T-helper 9 cell (primary cell): ENCODE measurements at regions not wholly inside any gene's neighbourhood (a gene's known extent, or its start where the extent isn't known, plus 50 kb on each side); places are given as distances from the start of the nearest gene placed in this dataset.

Source experiments
- DNase-seq: peaks from one replicate; pipeline ENCODE4 v3.0.0-alpha.2; 2020

DNA sequence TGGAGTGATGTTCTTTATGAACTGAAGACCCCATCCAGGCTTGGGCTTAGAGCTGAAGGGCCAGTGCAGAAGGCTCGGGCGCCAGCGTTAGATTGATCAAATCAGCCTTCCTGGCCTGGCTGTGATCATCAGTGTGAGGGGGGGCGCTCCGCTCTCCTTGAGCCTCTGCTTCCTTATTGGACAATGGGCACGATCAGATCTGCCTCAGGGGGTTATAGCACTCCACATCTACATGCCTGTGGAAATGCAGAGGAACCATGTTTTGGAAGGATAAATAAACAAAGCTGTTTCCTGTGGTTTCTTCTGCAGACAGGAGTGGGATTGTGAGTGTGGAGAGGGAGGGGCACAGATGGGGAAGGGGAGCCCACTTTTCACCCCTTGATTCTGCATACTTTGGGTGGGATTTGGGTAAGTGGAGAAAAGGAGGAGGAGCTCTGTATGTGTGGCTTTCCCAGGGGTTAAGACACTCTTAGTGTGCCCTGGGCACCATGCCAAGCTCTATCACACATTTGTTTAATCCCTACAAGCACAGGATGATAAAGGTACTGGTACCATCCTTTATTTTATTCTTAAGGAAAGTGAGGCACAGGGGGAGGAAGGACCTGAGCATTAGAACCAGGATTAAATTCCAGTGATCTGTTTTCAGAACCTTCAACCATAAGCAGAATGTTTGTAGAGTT, 150.5 kb downstream of the EN1 start:
- no peak for DNase-seq

GRCh38 chr2:118693287-118693822, 154.1 kb downstream of the EN1 start:
- no peak for DNase-seq

DNA sequence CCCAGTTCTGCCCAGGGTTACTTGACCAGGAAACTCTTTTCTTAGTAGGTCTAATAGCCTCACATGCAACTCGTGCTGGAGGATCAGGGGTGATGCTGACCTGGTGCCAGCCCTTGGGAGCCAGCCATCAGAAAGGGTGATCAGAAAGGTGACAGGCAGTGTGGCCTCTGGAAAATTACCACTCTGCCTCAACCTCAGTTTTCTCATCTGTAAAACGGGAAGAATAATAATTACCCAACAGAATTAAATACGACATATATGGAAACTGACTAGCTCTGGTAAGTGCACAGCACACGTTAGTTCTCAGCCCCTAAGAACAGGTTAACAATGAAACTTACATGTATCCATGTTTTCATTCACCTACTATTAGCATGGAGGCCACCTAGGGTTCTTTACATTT, 157.6 kb downstream of the EN1 start:
- no peak for DNase-seq

DNA sequence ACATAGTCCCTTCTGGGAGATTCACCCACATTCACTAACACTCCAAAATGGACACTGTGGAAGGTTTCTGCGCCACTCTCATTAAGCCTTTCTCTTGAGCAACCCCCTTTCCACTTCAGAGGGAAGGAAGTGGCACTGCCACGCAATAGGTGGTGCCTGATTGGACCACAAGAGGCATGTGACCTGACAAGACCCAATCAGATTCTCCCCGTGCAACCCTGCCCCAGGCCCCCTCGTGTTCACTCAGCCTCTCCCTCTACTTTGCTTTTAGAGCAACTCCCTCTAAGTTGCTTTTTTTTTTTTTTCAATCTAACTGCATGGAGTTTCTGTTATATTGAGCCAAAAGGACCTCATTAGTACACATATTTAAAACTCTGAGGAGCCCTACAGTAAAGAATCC, 158.0 kb downstream of the EN1 start:
- no peak for DNase-seq

GRCh38 chr2:118689033-118689432, 158.4 kb downstream of the EN1 start:
- DNase-seq = no peak

DNA sequence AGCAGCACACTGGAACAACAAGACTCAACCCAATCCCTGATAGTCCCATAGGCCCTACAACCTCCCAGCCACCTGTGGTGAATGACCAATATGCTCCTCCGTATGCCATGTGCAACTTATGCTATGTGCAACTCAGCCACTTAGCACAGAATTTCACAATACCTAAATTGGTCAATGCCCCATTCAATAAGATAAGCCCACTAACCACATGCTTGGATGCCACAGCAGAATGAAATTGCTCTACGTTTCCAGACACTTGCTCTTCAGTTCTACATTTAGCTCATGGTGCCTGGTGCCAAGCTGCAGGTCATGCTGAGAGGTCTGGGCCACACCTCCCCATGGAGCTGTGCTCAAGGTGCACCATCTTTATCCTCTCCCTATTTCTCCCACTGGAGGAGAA, 159.8 kb downstream of the EN1 start:
- no peak for DNase-seq

DNA sequence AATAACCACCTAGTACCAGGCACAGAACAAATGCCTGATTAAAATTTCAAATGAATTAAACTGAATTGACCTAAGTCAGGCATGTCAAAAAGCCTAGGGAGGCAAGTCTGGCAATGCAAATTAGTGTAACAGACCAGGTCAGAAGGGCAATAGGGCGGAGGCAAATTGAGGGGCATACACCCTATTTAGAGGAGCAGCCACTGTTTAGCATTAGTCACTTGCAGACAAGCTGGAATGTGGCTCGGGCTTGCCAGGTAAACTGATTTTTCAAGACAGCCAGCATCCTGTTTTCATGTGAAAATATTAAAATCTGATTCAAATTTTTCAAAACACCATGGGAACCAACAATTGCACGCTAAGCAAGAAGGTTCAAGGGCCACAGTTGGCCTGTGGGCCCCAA, 160.3 kb downstream of the EN1 start:
- no peak for DNase-seq

GRCh38 chr2:118686346-118686745, 161.1 kb downstream of the EN1 start:
- no peak for DNase-seq

GRCh38 chr2:118683460-118683859, 164.0 kb downstream of the EN1 start:
- no peak for DNase-seq

- DNase-seq = no peak
These were observed 168.5 kb downstream of the EN1 start for GRCh38 chr2:118678985-118679384.

DNA sequence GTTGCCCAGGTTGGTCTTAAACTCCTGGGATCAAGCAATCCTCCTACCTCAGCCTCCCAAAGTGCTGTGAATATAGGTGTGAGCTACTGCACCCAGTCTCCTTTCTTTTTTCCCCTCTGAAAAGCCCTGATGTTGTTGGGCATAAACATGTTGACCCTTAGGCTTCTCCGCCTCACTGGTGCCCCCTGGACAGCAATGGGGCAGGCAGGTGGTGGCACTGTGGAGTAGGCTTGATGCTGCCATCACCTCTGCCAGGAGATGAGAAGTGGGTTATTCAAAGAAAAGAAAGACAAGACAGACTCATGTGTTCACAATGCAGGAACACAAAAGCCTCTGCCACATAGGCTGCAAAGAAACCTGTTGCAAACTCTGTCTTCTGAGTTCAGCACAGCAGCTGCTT, 169.9 kb downstream of the EN1 start:
- DNase-seq = no peak

DNA sequence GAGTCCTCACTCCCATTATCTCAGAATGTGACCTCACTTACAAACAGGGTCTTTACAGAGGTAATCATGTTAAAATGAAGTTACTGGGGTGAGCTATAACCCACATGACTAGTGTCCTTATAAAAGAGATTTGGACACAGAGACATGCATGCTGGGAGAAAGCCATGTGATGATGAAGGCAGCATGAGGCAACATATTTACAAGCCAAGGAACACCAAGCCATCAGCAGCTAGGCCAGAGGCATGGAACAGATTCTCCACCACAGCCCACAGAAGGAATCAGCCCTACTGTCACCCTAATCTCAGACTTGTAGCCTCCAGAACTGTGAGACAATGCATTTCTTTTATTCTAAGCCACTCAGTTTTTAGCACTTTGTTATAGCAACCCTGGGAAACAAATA, 171.9 kb downstream of the EN1 start:
- DNase-seq = no peak

GRCh38 chr2:118672571-118673158, 174.8 kb downstream of the EN1 start:
- DNase-seq = no peak

- DNase-seq = no peak
These were observed 175.6 kb downstream of the EN1 start for GRCh38 chr2:118671701-118672454.

DNA sequence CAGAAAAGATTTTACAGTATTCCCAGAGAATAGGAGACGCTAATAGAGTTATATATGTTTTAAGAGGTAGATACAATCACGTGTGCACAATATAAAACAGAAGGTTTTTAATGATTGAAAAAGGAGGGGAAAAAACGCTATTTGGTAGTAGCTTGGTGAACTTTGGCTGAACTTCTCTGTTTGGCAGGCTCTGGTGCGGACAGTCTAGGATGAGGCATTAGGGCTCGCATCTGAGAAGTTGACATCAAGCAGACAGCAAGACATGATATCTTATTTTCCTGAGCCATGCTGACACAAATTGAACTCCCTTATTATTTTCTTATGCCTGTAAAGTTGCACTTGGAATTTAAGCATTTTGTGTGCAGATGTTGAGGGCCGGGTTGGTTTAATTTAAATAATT, 176.6 kb downstream of the EN1 start:
- DNase-seq = no peak

GRCh38 chr2:118670276-118670675, 177.2 kb downstream of the EN1 start:
- DNase-seq = no peak

GRCh38 chr2:118669654-118670053, 177.8 kb downstream of the EN1 start:
- DNase-seq = no peak

DNA sequence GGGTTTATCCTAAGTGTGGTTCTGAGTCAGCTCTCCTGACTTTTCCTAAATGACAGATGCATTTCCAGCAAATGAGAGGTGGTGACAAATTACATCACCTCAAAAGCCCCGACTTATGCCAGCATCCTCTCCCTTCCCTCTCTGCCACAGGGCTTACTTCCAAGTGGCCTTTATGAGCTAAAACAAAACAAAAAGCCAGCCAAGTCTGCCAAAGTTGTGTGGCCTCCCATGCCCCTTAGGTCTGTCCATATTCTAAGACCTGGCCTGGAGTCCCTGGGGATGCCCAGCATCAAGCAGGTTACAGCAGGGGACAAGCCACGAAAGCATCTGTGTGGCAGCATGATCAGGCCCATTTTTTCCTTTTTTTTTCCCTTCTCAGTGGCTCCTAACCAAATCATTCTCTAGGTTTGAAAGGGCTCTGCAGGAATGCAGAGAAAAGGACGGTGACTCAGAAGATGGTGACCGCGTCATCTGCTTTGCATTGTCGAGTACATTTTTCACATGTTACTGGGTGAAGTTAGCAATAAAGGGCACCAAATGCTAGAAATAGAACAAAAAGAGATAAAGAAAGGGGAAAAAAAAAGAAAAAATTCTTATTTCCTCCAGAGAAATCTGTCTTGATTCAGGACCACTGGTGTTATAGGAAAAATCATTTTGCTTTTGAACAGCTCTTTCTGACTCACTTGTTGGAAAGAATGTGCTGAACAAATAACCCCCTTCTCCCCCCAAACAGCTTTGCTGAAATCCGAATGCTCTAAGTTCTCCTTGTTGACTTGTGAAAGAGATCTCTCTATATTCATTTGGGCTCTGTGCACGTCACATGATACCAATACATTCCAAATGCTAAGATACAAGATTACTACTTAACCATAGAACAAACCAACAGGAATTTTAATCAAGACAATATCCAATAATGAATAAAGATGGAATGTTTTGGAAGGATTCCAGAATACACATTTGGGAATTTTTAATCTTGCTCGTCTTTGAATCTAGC, 178.7 kb downstream of the EN1 start:
- DNase-seq = no peak

DNA sequence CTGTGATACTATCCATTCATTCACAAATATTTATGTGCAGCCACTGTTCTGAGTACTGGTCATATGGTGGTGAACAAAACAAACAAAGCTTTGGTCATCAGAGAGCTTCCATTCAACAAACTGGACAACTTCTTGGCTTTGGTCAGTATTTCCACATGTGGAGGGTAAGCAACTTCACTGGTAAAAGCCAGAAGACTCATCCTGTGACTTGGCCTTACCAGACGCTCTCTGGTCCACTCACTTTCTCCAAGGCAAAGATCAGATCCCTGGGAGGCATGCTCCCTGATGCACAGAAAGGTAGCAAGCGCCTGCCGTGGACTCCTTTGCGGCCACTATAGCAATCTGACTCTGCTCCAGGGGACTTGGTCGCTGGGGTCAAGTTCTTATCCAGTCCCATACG, 179.5 kb downstream of the EN1 start:
- DNase-seq = no peak

DNA sequence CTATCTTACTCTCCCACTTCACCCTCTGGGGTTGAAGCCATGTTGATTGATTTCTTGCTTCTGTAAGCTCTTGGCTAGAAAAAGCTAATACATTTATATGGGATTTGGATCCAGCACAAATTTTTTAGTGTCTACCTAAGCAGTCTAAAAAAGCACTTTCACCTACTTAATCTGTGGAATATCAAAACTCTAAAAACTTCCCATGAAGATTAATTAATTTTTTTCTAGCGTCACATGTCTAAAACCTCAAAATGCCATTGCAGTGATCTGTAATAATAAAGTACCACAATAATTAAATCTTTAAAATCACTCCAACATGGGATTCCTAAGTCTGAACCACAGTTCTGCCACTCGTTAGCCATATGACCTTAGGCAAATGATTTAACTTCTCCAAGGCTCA, 180.1 kb downstream of the EN1 start:
- no peak for DNase-seq

DNA sequence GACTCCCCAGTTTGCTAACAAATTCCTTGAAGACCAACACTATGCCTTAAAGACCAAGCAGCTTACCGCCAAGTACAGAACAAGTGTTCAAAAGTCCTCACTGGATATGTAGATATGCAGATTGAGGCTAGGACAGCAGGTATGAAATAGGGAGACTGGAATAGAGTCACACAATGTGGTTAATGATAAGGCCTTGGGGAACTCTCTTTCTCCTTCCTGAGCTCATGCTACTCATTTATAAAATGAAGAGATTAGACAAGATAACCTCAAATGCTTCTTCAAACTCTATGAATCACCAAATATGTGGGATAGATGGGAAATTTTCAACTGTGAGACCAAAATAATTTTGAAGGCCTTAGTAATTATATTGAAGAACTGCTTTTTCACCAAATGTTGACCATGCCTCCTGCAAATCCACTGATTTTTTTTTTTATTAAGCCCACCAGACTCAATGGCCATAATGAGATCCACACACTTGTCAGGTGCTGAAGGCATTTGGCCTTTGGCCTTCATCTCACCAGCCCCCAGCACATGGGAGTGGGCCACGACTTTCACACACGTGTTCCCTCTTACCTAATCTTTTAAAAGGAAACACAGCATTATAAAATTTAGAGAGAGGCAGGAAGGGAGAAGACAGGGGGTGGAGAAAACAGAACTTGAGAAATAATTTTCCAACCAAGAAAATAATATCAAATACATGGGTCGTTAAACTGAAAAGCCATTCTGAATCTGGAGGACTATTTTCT, 181.5 kb downstream of the EN1 start:
- DNase-seq = no peak

DNA sequence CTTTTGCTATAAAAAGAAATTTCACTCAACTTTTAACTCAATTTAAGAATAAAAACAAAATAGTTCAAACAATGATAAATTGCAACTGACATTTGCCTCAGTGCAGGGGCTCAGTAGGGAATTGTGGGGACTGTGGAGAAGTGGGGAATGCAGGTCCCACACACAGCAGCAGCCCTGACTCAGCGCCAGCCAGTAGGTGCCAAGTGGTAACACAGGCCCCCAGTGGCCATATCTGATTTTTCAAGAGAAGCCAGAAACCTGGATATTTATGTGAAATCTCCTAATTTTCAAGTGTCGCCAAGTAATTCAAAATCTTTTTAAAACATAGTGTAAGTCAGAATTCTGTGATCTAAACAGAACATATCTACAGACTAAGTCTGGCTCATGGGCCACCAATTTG, 186.3 kb downstream of the EN1 start:
- DNase-seq = no peak
